ENCODE measurements at regions not wholly inside any gene's neighbourhood (a gene's known extent, or its start where the extent isn't known, plus 50 kb on each side); places are given as distances from the start of the nearest gene placed in this dataset.
"Not testable (repeated sequence)": the region's sequence is repeated elsewhere in the genome, so short reads cannot be mapped to it uniquely, and the experiment has no call there.

DNA sequence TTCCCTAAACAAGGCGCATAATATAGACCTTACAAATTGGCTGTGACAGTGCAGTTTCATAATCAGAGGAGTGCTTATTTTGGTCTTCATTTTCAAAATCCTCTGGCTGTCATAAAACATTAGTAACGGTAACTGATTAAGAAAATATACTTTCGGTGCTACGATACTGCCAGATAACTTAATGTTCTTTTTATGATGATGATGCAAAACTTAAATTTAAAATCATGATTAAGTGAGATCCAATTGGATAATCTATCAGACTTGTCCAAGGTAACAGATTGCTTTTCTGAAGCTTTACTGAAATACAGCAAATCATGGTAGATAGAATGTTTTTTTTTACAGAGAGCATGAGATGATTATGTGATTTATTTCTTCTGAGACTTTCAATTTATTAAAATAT, 364.2 kb upstream of the CNTN3 start:
- DNase-seq (ENCODE audit: low read depth) = no peak

DNA sequence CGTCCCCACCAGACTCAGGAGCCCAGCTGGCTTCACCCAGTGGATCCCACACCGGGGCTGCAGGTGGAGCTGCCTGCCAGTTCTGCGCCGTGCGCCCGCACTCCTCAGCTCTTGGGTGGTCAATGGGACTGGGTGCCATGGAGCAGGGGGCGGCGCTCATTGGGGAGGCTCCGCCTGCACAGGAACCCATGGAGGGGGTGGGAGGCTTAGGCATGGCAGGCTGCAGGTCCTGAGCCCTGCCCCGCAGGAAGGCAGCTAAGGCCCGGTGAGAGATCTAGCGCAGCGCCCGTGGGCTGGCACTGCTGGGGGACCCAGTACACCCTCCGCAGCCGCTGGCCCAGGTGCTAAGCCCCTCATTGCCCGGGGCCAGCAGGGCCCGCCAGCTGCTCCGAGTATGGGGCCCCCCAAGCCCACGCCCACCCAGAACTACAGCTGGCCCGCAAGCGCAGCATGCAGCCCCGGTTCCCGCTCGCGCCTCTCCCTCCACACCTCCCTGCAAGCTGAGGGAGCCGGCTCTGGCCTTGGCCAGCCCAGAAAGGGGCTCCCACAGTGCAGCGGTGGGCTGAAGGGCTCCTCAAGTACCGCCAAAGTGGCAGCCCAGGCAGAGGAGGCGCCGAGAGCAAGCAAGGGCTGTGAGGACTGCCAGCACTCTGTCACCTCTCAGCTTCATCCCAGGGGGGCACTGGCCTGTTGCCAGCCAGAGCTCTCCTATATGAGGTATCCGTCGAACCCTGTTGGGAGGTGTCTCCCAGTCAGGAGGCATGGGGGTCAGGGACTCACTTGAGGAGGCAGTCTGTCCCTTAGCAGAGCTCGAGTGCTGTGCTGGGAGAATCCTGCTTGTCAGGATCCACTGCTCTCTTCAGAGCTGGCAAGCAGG, 370.8 kb upstream of the CNTN3 start:
- not testable (repeated sequence) for DNase-seq (ENCODE audit: low read depth)

DNA sequence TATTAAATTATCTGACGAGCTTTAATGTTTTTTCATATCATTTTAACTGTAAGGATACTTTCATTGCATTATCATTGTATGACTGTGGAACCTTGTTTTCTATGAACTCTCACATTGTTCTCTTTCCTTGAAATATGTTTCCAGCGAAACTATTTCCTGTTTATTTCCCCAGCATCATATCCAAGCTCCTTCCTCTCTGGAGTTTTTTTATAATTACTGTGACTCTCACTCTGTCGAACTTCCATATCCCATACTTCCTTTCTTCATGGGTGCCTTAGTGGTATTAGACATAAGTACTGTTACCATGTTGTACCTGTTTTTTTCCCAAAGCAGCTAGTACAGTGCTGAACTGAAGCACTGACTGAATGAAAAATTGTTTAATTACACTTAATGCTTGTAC, 373.6 kb upstream of the CNTN3 start:
- no peak for DNase-seq (ENCODE audit: low read depth)

DNA sequence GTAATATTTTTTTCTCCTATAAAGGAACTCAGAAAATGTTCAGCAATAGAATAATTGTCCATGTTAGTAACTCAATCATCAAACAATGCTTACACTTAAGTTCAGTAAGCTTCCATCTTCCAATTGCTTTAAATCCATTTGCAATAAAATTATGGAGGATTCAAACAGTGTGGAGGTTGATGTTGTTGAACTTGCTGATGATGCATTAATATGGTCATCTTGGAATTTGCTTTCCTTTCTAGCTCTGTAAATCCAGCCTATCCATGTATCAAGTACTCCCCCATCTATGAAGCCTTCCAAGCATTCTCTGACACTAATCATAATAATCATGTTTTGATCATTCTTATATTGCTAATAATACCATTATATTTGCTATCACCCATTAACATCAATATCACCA, 378.4 kb upstream of the CNTN3 start:
- DNase-seq (ENCODE audit: low read depth) = no peak

DNA sequence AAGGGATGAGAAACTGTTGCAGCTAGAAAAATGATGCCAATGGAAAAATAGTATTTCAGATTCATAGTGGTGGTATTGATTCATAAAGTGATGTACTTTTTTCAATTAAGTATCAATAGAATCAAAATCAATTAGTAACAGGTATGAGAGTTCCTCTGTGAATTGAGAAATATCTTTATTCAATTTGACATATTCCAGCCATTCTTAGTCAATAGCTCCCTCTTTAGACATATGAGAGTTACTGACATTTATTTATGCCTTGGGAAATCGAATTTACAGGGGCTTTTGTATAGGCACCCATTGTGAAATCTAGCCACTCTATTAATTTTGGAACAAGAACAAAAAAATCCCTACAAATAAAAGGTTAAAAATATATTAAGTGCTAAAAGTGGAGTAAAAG, 386.9 kb upstream of the CNTN3 start:
- no peak for DNase-seq (ENCODE audit: low read depth)

DNA sequence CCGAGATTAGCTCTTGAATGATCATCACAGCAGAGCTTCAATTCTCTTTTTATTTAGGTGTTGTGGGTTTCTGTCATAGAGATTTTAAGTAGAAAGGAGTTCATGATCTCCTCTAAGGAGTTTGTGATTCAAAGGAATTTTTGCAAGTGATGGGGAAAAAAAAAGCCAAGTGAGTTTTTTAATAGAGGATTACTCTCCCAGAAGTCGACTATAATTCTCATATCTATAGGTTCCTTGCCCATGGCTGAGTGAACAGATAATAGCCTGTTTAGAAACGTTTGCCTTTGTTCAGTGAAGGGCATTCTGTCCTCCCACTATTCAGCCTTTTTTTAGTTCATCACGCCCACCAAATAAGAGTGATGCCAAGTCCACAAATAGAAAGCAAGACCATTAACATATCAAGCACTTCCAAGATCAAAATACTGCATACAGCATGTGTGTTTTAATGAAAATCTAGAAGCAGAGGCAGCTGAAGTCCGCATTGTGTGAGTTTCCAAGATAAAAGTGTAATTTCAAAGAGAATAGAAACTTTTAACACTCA, 398.4 kb upstream of the CNTN3 start:
- DNase-seq (ENCODE audit: low read depth) = no peak

DNA sequence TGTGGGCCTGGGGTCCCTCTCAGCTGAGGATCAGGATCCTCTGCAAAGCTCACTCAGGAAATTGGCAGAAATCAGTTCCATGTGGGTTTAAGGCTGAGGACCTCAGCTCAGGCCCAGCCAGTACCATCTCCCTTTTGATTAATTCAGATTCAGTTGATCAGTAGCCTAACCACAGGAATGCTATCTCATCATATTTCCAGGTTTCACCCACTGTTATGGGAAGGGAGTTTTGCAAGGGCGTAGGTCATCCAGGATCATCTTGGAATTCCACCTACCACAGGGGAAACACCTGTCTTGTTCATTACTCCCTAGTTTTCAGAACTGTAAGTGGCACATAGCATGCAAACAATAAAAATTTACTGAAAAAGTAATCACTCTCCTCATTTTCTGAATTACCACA, 399.5 kb upstream of the CNTN3 start:
- no peak for DNase-seq (ENCODE audit: low read depth)

DNA sequence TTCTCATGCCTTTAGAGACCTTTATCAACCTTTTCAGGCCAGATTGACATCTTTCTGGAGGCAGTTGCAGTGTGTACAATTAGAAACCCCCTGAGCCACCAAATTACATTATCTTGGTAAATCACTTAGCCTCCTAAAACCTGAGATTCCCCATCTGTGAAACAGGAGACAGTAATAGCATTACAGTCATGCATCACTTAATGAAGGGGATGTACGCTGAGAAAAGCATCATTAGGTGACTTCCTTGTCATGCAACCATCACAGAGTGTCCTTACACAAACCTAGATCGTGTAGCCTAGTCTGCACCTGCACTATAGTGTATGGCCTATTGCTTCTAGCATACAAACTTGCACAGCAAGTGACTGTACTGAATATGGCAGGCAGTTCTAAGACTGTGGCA, 400.8 kb upstream of the CNTN3 start:
- DNase-seq (ENCODE audit: low read depth) = no peak

DNA sequence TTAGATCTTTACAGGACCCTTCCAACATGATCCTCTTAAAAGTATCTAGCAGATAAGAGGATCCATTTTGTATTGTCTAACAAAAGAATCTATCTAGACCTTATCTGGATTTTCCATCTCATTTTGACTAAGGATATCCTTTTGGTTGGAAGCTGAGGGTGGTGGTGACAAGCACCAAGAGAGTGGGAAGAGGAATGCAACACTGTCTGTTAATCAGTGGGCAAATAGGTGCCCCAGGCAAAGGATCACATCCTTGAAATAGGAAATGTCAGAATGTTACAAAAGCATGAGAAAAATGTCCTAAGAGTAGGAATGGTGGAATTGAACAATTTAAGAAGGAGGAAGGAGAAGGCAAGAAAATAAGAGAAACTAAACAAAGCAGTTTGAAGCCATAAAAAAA, 420.7 kb upstream of the CNTN3 start:
- DNase-seq (ENCODE audit: low read depth) = no peak

DNA sequence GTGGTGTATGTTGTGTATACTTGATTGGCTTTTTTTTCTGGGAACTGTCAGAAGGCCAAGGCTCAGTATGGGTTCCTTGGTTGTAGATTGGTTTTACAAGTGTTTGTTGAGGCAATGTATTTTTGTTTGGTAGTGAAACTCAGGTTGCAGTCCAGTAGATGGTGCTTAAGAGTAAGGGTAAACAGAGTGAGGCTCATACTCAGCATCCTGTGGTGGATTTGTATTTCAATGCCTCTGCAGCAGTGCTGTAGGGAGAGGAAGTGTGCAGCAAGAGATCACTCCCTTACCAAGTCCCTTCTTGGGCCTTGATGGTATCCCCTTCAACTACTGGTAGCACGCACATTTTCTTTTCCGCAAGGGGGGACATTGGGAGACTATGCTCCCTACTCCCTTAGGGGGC, 428.5 kb upstream of the CNTN3 start:
- no peak for DNase-seq (ENCODE audit: low read depth)

DNA sequence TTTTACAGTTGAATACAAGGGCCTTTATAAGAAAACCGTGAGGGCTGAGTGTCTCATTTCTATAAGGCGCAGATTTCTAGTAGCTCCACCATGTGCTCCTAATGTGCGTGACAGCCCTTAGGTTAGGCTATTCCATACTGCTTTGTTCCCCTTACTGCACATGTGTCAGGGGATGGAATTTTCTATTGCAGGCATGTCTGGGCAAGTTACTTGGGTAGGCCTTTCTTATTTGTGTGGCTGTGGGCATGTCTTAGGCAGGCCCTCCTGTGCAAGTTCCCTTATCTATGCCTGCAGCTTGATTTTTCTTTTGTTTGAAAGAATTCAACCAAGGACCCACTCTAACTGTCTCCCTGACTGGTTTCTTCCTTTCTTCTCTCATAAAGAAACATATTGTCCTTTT, 434.2 kb upstream of the CNTN3 start:
- no peak for DNase-seq (ENCODE audit: low read depth)

DNA sequence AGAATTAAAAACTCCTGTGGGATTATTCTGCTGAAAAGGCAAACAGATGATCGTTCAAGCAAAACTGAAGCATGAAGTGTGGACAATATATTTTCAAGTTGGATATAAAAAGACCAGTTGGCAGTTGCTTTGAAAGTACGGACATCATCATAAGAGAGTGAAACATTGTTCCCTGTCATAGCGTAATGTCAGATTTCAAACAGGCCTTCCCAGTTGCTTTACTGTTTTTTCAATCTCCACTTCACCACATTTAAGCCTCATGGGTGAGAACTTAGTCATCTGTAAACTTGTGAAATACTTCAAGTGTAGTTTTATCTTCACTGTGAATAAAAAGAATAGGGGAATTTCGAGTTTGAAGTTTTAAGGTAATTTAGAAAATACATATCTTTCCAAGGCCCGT, 435.1 kb upstream of the CNTN3 start:
- no peak for DNase-seq (ENCODE audit: low read depth)

DNA sequence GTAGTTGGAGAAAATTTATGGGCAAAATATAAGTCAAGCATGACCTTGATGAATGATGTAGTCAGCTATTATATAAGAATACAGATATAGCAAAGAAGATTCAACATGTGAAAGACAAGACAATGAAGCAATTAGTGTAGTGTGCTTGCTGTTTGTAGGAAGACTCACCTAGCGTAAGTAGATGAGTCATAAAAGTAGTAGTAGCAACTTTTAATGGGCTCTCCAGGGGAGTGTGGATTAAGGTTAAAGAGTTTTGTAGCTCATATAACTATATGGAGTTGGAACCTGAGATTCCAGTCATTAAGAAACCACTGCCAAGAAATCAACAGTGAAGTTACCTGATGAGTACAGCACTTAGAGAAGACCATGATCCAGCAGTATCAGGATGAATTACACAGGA, 444.7 kb upstream of the CNTN3 start:
- no peak for DNase-seq (ENCODE audit: low read depth)

DNA sequence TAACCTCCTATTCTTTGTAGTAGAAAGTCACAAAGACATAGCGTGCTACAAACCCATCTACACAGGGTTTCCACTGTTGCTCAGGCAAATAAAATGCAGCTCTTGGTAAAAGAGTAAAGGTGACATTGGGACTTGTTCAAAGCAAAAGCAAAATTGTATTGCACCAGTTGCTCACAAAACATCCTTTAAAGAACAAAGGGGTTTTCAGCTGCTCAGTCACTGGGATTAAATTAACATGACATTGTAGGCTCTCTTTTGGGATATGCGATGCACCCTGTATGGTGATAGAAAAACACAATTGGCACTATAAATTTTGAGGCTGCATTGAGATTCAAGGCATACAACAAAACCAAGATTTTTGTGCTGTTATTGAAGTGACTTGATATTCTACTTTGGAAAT, 447.3 kb upstream of the CNTN3 start:
- no peak for DNase-seq (ENCODE audit: low read depth)

DNA sequence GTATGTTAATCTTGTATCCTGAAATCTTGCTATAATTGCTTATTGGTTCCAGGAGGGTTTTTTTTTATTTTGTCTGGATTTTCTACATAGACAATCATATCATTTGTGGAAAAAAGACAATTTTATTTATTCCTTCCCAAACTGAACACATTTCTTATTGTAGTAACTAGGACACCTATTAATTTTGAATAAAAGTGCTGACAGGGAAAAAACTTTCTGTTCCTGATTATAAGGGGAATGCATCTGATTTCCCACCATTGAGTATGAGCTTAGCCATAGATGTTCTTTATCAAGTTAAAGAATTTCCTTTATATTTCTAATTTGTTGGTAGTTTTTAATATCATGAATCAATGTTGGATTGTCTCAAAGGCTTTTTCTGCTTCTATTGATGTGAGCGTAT, 460.7 kb upstream of the CNTN3 start:
- no peak for DNase-seq (ENCODE audit: low read depth)

DNA sequence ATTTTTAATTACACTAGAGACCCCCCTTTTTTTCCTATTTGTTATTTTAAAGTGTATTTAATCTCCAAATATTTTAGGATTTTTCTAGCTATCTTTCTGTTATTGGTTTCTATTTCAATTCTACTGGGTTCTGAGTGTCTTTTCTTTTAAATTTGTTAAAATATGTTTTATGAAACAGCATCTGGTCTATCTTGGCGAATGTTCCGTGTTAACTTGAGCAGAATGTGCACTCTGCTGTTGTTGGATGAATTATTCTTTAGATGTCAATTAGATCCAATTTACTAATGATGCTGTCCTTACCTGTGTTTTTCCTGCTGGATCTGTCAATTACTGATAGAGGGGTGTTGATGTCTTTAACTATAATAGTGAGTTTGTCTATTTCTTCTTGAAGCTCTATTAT, 462.0 kb upstream of the CNTN3 start:
- no peak for DNase-seq (ENCODE audit: low read depth)

DNA sequence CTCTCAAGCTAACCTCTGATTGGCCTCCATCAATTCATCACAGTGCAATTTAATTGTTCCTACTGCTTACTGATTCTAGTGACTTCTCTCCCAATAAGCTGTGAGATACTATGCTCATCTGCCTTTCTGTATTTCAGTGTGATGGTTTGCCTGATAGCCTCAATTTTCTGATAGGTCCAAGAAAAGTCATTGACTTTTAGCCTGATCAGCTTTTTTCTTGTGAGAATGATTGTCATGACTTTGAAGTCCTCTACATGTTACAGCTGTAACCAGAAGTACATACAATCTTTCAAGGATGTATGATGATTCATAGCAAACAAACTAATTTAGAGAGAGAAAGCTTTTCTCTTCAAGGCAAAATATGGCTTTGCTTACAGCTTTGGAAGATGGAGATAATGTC, 463.8 kb upstream of the CNTN3 start:
- no peak for DNase-seq (ENCODE audit: low read depth)

DNA sequence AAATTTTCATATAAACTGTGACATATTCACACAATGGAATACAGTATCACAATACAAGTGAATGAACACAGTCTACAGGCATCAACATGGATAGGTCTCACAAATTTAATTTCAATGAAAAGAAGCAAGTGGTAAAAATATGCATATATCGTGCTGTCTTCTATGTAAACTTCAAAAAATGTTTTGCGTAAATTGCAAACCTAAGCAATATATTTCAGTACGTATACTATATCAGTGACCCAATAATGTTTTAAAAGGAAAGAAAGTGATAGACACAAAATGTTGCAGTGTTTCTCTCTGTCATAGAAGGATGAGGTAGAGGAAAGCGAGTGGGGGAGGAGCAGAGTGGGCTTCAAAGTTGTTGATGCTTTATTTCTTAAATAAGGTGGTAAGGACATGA, 468.4 kb upstream of the CNTN3 start:
- no peak for DNase-seq (ENCODE audit: low read depth)

DNA sequence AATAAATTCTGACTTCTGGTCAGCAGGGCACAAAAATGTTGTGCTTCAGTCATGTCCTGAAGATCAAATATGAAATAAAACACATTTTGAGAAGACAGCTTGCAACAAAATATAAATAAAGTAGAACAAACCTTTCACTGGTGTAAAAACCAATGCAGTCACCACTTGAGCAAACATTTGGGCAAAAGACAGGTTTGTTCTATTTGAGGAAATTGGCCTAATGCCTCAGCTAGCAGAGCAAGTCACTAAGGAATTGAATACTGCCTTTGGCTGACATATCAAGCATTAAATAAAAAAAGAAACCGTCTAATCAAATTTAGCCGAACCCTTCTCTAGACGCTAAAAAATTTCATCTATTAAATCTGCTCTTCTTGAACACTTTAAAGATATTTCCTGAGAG, 475.4 kb upstream of the CNTN3 start:
- no peak for DNase-seq (ENCODE audit: low read depth)

DNA sequence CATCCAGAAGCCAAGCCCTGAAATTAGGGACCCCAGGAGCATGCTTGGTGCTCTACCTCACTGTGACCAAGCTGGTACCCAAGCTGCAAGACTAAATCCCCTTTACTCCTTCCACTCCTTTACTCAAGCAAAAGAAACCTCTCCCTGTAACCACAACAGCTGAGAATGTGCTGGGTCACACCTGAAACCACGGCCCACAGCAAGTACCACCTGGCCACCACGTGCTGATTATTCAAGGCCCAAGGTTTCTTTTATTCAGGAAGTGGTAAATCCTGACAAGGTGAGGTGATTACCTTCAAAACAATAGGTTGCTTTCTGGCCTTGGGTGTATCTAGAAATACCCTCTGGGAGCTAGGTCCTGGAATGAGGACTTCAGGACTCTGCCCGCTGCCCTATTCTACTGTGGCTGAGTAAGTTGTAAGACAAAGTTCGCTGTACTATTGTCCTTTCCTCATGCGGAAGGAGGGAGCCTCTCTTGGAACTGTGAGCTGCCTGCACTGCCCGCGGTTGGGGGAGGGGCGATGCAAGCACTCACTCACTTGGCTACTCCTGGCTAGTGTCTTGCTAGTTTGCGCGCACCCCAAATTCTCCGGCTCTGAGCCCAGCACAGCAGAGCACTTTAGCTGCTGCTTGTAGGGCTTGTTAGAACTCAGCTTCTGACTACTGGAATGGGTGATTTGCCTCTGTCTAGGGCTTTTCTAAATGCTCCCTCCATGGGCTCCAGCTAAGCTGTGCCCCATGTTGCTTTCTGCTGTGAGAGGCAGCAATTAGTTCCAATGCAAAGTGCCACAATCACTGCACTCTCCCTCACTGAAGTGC, 487.1 kb upstream of the CNTN3 start:
- no peak for DNase-seq (ENCODE audit: low read depth)

DNA sequence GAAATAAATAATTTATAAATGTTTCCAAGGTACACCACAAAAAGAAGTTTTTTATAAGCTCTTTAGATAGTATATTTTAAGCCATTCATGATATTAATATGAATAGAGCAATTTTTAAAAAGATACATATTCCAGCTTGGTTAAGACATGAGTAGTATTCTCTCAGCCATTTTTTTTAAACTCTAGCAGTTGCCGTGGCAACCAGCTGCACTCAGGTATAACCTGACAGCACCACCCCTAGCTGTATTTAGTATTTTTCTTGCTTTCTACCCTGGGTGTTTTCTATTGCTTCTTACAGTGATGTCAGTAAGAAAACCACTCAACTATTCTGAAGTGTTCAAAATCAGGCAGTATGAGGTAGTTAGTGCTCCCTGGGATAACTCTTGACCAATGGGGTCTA, 496.3 kb upstream of the CNTN3 start:
- DNase-seq (ENCODE audit: low read depth) = no peak

DNA sequence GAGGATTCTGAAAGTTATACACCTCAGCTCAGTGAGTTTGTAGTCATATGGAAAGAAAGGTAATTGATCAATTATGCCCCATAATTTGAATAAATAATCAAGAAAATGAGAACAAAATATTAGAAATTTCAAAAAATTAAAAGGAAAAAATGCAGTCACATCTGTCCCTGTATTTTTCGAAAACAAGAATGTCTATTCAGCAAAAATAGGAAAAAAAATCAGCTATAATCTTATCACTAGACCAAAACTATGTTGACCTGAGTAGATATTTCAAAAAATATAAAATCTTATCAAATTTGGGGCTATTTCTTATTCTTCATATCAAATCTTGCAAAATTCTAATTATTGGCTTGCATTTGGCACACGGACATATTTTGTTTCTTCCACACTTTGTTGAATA, 501.2 kb upstream of the CNTN3 start:
- DNase-seq (ENCODE audit: low read depth) = no peak

DNA sequence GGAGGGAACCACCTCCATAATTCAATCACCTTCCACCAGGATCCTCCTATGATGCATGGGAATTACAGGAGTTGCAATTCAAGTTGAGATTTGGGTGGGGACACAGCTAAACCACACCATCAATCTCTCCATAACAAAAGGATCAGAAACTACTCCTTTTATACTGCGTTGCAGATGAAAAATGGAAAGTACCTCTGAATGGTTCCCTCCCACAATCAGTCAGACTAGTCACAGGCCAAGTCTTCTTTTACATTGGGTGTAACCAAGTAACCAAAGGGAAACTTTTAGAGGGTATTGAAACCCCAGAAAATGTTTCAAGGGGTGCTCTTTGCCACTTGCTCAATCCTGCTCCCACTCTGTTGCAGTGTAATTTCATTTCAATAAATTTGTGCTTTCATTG, 504.3 kb upstream of the CNTN3 start:
- no peak for DNase-seq (ENCODE audit: low read depth)
